HG03520 (cell line): ENCODE measurements at regions not wholly inside any gene's neighbourhood (a gene's known extent, or its start where the extent isn't known, plus 50 kb on each side); places are given as distances from the start of the nearest gene placed in this dataset.
"Not testable (repeated sequence)": the region's sequence is repeated elsewhere in the genome, so short reads cannot be mapped to it uniquely, and the experiment has no call there.

Experiments used
- ATAC-seq: cut with Tn5 transposase; IDR thresholded peaks from one replicate; pipeline ENCODE4 v1.9.1; 2021; ENCODE audit warnings: mild to moderate bottlenecking, moderate library complexity; ENCODE audit not compliant: unreplicated experiment

GRCh38 chr17:71635187-71635586 is 485.6 kb upstream of the SOX9 start:
- no peak for ATAC-seq

GRCh38 chr17:71636644-71637043 is 484.2 kb upstream of the SOX9 start:
- no peak for ATAC-seq

- ATAC-seq: no peak
Measured at GRCh38 chr17:71638668-71639067, 482.2 kb upstream of the SOX9 start.

- ATAC-seq: no peak
Measured at GRCh38 chr17:71639865-71640264, 481.0 kb upstream of the SOX9 start.

GRCh38 chr17:71646890-71647289 is 473.9 kb upstream of the SOX9 start:
- ATAC-seq: not testable (repeated sequence)

- ATAC-seq: not testable (repeated sequence)
Measured at GRCh38 chr17:71648342-71648741, 472.5 kb upstream of the SOX9 start.

GRCh38 chr17:71649941-71650350 is 470.9 kb upstream of the SOX9 start:
- ATAC-seq: no peak

- ATAC-seq: no peak
Measured at GRCh38 chr17:71655542-71655941, 465.3 kb upstream of the SOX9 start.

- ATAC-seq: no peak
Measured at GRCh38 chr17:71656964-71657858, 463.6 kb upstream of the SOX9 start.

GRCh38 chr17:71658996-71659395 is 461.8 kb upstream of the SOX9 start:
- ATAC-seq: no peak

- ATAC-seq: no peak
Measured at GRCh38 chr17:71664861-71665260, 456.0 kb upstream of the SOX9 start.

GRCh38 chr17:71666047-71666446 is 454.8 kb upstream of the SOX9 start:
- no peak for ATAC-seq

- ATAC-seq: no peak
Measured at GRCh38 chr17:71667661-71668060, 453.2 kb upstream of the SOX9 start.

GRCh38 chr17:71668807-71669206 is 452.0 kb upstream of the SOX9 start:
- no peak for ATAC-seq

- no peak for ATAC-seq
Measured at GRCh38 chr17:71677439-71677838, 443.4 kb upstream of the SOX9 start.

- ATAC-seq: no peak
Measured at GRCh38 chr17:71679832-71680231, 441.0 kb upstream of the SOX9 start.

- ATAC-seq: no peak
Measured at GRCh38 chr17:71681427-71682173, 439.2 kb upstream of the SOX9 start.

GRCh38 chr17:71682174-71682494 is 438.7 kb upstream of the SOX9 start:
- no peak for ATAC-seq

GRCh38 chr17:71689782-71690181 is 431.0 kb upstream of the SOX9 start:
- no peak for ATAC-seq

GRCh38 chr17:71699907-71700306 is 420.9 kb upstream of the SOX9 start:
- ATAC-seq: no peak

GRCh38 chr17:71703701-71704100 is 417.1 kb upstream of the SOX9 start:
- no peak for ATAC-seq

GRCh38 chr17:71709271-71709890 is 411.4 kb upstream of the SOX9 start:
- no peak for ATAC-seq
